NCI-H2029 treated with DMSO at 0.1 percent for 48 hours (cell line): ENCODE measurements at regions not wholly inside any gene's neighbourhood (a gene's known extent, or its start where the extent isn't known, plus 50 kb on each side); places are given as distances from the start of the nearest gene placed in this dataset.

Experiments used
- DNase-seq: peaks from one replicate; lab custom pipeline; 2025; lab: John Stamatoyannopoulos, UW

DNA sequence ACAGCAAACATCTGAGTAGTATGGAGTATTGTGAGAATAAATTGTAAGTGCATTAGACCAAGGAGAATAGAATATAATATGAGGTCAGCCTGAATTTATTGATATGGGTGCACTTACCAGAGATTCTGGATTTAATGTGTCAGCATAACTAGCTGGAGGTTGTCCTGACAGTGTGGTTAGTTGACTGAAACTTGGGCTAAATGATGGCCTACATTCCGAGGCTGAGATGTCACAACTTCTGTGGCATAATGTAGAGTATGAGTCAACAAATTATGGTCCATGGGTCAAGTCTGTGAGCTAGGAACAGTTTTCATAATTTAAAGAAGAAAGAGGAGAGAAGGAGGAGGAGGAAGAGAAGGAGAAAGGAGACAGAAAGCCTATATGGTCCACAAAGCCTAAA, 127.6 kb downstream of the QPCT start:
- no peak for DNase-seq

DNA sequence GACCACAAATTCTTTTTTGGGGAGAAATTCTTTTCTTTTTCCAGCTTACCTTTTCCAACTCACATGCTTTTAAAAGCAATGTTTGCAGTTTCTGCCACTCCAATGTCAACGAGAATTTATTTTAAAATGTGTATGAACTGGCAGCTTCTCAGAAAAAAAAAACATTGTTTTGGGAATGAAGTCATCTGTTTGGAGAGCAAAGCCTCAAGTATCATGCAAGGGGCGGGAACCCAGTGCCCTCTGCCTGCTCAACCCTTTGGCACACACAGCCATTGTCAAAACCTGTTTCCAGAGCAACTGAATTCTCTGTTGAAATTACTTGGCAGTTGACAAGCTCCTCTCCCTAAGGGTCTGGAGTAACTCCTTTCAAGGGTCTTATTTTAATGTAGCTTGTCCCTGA, 128.5 kb downstream of the QPCT start:
- peak; percentile 85 for DNase-seq

DNA sequence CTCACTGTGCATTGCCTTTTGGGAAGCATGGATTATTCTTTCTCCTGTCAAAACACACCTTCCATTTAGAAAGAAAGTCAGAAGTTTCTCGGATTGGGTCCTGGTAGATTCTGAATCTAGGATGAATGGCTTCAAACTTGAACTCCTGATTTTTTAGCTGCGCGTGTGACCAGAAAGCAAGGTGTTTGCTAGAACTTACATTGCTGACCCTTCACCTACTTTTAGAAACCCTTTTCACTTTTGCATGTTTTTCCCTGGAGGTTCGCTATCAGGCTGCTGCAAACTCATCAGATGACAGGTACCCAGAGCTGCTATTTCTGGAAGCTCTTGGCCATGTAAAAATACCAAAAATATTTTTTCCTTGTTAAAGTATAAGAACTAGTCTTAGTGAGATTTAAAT, 132.0 kb downstream of the QPCT start:
- DNase-seq = no peak

DNA sequence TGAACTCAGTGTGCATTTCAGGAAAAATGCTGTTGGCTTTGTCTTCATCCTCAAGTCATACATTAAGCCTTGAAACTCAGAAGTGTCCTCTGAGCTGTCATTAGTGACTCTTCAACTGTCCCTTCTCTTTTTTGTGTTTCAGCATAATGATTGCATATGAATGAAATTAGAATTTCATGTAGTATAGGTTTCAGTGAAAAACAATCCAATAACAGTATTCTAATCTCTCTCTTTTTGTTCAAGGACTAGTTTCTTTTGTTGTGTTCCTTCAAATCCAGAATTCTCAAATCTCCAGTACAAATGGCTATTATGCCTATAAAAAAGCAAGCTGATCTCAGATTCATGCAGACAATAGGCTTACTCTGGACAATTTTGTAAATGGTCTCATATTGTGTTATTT, 133.5 kb downstream of the QPCT start:
- DNase-seq = no peak

DNA sequence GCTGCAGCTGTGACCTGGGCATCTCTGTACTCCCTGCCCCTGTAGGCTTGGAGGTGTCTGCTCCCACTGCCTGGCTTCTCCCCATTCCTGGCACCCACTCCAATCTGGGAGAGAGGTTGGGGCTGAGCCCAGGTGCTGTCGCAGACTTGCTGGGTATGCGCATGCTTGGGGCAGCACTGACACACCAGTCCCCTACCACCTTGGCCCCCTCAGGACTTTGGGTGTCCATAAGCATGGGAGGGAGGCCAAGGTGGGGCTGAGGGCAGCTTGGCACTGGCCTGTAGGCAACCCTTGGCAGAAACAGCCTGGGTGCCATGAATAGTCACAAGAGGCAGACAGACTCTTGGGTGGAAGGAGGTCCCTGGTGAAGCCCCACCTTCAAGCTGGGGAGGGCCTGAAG, 136.8 kb downstream of the QPCT start:
- DNase-seq = no peak

DNA sequence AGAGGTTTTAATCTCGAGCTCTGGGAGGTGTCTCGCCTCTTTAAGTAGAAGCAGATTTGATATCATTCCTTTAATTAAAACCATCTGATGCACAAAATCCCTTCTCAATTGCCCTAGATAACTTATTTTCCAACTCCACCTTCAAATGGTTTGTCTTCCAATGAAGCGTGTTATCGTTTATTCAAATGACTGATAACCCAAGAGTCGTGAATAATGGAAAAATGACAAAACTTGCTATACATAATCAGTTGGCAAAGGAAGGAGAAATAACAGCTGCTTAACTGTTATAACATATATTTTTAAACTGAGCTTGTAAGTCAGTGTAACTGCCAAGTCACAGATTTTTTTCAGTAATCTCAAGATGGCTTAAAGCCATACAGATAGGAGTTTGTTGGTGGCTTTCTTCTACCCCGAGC, 144.6 kb downstream of the QPCT start:
- DNase-seq = no peak

DNA sequence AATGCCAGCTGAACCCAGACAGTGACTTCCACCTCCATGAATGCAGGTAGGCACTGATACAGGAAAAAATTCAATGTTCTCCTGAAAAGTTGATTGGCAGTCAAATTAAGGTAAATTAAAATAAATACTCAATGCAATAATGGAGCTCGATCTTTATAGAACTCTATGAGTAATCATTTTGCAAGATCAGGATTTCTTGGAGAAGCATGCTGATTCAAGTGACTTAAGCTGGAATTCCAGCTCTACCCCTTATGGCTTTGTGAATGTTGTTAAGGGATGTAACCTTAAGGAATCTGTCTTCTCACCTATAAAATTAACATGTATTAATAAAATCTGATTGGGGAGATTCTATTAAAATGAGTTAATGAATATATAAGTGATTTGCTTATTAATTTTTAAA, 145.1 kb downstream of the QPCT start:
- DNase-seq = no peak

DNA sequence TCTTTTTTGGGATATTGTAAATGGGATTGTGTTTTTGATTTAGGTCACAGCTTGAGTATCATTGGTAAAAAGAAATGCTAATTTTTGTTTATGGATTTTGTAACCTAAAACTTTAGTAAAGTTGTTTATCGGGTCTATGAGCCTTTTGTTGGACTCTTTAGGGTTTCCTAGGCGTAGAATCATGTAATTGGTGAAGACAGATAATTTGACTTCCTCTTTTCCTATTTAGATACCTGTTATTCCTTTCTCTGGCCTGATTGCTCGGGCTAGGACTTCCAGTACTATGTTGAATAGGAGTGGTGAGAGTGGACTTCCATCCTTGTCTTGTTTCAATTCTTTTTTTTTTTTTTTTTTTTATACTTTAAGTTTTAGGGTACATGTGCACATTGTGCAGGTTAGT, 149.0 kb downstream of the QPCT start:
- DNase-seq = no peak

DNA sequence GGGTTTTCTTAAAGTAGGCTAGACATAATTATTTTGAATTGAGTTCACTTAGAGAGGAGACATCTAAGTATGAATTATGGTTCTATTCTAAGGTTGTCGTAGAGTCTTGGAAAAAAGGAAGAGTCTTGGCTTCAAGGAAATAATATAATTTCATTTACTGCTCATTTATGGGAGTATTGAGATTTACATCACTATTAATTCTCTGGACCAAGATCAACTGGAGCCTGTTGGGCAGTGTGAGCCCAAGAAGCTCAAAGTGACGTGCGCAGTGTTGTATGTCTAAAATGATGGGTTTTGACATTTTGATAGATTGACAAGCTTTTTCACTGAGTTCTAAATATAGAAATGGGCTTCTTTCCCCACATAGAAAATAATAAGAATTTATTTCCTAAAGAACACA, 154.7 kb downstream of the QPCT start:
- DNase-seq = no peak

DNA sequence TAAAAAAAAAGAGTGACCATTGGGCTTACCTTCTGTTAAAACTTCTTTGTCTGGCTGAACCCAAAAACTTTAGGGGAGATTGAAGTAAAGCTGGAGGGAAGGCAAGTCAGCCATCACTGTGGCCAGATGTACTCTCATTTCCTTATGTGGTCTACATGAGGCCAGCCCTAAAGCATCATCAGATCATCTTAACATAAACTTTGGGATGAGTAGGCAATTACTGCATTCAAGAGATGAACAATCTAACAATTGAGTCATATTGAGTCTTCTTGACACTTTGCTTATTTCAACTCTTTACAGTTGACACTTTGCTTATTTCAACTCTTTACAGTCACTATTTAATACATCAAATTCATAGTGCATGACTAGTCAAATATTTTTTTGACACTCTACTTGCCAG, 155.6 kb downstream of the QPCT start:
- no peak for DNase-seq

DNA sequence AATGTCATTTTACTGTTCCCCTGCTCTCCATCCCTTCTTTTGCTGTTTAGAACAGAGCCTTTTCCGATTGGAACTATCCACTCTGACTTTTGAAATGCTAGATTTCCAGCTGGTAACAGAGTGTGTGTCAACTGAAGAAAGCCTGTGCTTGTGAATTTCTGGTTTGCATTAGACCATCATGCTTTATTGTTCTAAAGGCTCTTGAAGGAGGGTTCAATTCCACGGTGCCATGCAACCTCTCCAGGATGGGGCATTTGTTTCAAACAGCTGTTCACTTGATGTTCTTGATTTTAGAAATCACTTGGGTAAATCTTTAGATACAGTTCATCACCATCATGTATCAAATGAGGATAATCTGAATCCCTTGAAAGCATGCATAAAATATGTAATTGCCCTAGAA, 156.7 kb downstream of the QPCT start:
- no peak for DNase-seq

DNA sequence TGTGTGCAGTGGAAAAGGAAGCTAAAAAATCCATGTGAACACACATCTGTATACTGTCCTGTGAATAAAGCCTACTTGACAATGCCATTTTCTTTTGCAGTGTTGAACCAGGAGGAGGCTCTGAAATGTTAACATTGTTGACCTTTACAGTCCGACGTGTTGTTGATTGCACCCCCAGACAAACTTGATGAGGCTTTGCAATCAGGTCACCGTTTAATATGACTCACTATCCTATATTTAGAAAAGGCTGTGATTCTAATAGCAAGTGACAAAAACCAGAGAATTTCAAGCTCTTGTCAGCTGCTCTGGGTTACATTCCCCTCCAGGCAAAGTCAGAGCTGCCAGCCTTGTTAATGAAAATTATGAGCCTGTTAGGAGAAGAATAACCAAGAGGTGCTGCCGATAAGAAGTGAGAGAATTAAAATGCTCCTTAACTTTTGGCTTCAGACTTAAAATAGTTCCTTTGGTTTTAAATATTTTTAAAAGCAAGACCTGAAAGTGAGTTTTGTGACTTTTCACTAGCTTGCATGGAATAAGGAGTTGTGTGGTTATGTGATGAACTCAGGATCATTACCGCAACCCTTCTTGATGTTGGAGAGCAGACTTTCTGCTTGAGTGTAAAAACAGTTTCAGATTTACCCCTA, 162.1 kb downstream of the QPCT start:
- DNase-seq = no peak

DNA sequence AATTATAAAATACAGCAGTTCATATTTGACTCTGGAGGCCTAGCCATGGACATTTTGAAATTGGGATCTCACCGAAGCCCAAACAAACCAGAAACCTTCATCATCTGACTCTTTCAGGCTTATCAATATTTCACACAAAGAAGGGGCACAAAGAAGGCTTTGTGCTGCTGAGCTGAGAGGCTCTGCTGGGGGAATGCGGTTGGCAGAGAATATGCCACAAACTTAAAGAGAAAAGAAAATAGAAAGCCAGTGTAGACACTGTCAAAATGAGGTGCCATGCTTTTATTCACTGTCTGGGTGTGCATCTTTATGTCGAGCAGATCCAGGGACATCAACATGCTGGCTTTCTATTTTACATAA, 162.6 kb downstream of the QPCT start:
- DNase-seq = no peak

DNA sequence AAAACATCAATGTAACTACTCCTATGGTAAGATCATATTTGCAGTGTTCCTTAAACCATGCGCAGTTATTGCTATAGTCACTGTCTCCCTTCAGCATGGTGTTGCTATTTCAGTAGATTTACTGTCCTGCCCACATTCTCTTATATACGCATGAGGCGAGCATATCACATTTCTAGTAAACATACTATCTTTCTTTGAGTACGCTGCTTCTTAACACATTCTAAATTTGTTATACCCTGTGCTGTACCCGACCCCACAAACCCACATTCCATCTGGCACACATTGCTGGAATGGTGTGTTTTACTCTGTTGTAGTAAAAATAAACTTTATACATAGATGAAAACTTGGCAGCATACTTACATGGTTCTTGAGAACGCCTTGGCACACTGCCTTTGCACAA, 163.3 kb downstream of the QPCT start:
- DNase-seq = no peak

DNA sequence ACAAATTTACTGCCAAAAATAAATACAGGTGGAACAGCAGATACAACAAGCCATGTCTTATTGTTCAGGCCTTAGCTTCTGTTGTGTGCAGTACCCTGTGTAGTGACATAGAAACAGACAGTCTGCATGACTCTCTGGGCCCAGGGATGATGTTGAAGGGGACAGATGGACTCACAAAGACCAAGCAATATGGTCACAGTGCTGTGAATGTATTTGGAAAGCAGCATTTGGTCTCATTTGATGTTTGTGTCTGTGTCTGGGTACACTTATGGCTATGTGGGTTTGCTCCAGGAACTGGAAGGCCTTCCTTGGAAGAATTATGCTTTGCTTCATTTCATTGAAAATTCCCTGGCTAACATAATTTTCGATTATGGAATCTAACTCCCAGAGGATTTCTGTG, 158.5 kb downstream of the CDC42EP3 start:
- DNase-seq = no peak

DNA sequence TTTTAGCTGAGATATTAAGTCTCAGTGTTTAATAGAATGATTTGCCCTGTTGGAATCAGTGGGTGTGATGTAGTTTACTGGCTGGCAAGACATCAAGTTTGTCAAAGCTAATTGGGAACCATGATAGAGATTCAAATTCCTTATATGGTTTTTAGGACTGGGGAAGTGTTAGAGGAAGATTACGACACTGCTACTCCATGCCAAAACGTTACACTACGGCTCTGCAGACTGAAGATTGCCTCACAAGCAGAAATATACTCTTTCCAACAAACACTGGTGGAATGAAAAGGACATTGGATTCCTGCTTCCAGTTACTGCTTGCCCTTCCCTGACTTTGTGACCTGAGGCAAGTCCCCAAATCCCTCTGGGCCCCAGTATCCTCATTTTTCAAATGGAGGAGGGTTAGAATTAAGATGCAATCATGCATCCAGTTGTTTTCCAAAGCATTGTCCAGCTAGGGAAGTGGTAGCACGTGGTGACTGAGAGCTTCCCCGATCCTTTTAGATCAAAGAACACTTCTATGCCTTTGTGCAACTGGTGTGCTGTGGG, 147.6 kb downstream of the CDC42EP3 start:
- DNase-seq = no peak

DNA sequence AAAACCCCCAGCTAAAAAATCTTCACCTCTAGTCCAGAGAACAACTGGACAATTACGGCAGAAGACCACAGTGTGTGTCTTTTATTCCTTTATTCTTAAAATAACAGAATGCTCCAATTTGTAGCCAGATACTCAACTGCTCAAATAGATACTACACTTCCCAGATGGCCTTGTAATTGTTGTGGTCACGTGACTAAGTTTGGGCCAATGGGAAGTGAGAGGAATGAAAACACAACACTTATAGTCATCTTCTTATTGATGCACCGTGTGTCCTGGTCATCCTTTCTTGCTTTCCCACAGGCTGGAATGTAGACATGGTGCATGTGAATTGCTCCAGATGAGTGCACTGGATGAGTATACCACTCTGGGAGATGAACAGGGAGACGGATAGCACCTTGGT, 145.1 kb downstream of the CDC42EP3 start:
- DNase-seq = no peak

DNA sequence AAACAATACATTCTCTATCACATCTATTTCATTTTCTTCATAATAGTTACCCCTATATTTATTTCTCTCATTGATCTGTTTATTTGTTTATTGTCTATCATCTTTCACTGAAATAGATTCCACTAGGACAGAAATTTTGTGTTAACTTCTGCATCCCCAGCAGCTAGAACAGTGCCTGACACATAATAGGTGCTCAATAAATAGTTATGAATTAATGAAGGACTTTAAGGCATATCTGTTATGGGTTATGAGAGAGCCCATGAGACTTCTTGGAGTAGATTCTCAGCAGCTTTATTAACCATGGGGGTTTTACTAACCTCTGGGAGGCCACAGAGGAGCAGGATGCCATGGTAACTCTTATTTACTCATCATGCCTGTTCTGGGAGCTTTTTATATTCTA, 144.6 kb downstream of the CDC42EP3 start:
- DNase-seq = no peak

DNA sequence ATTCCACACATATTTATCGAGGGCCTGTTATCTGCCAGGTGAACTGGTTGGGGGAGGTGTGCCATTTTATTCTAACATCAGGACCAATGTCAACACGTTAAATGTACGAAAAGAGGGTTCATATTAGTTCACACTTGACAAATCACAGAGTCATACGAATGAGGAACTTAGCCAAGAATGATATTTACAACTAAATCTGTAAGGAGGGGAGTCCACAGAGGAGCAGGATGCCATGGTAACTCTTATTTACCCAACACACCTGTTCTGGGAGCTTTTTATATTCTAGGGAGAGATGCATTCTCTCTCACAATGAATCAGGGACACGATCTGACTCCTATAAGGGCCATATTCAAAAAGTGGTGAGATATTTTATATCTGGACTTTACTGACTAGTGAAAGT, 144.1 kb downstream of the CDC42EP3 start:
- DNase-seq = peak; percentile 14

DNA sequence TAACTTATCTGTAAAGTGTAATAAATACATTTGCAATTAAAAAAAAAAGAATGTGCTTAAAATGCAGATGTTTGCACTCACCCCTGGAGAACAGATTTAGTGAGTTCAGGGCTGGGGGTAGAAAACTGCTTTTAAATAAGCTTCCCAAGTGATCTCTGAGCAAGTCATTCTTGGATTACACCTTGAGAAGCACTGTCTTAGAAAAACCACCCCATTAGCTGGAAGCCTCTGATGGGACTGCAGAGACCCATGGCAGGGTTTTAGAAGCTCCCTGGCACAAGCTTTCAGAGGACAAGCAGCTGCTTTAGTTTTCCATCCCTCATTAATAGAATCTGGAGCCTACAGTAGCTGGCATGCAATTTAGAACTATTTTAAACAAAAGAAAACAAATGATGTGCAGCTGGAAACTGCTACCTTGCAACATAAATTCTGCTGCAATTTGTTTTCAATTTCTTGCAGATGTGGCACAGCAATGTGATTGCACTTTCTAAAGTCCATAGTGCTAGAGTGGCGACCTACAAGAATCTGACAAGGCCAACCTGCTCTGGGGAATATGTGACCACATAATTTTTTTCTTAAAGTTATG, 141.5 kb downstream of the CDC42EP3 start:
- no peak for DNase-seq

DNA sequence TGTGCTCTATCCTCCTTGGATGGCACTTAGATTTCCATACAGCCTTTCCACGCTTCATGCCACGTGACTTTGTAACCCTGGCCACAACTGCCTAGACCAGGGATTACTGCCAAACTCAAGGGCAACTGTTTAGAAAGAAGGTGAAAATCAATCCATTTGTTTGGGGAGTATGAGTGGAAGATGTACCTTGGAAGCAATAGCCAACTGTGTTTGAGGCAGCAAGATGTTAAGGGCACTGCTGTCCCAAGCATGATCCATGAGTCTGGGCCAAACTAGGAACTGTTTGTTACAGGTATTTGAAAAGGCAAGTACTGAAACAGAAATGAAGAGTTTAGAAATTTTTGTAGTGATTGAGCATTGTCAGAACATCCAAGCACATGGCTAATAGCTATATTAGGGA, 138.9 kb downstream of the CDC42EP3 start:
- DNase-seq = no peak

DNA sequence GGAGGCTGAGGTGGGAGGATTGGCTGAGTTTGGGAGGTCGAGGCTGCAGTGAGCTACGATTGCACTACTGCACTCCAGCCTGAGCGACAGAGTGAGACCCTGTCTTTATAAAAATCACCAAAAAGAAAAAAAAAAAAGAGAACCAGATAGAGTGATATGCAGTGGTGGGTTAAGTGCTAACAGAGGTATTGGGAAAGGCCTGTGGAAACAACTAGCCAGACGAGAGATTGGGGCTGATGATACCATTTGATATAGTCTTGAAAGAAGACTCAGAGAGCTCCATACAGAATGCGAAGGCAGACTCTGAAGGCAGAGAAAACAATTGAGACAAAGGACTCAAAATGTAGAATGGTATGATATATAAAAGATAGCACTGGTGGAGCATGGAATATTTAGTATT, 134.1 kb downstream of the CDC42EP3 start:
- DNase-seq = no peak

DNA sequence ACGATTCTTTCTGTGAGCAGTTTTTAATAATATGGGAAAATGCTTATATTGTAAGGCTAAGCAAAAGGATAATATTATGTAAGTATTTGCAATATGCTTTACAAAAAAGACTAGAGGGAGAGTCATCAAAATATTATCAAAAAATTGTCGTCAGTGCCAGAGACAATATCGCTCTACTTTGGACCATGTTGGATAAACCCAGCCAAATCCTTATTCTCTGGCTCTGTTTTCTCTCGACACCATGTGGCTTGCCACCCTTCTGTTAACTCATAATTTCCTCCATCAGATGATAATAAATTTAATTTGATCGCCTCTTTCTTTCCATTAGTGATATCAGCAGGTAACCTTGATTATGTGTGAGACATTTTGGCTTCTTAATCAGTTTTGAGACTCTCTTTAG, 129.9 kb downstream of the CDC42EP3 start:
- DNase-seq = no peak

DNA sequence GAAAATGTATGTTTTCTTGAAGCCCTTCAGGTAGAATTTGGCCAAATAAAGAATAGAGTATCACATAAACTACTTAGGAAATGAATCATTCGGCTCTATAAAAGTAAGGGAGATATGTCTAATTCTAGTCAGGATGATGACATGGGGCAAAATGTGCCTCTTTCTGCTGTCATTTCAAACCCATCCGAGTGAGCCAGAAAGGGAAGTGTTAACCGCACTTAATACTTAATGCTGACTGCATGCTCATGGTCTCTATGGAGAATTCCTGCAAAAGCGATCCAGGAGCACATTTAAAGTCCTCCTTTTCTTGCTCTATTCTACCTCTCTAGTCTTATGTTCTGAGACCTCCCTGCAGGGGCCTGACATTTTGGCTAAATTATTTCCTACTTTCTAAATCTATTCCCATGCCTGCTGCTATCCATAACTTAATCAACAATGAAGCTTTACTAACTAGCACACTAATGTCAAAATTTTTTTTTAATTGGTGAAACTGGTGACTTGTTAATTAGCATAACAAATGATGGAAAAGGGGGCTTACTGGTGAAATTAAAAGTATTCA, 127.4 kb downstream of the CDC42EP3 start:
- DNase-seq = no peak
